Vagina (tissue), 2 donors: ENCODE measurements at regions not wholly inside any gene's neighbourhood (a gene's known extent, or its start where the extent isn't known, plus 50 kb on each side); places are given as distances from the start of the nearest gene placed in this dataset.

Source experiments
- POLR2A ChIP-seq, 2 donors: fragments of 450-650 bp; IDR thresholded peaks; one replicate each; pipeline ENCODE4 v1.6.1; 2017; ENCODE audit warnings: antibody characterized with exemption in 2 of 2, mild to moderate bottlenecking in 2 of 2, moderate library complexity in 2 of 2
- TF ChIP-seq, protein P1 (sequence below), 3 experiments: fragments of 450-650 bp in 2 of 3; fragments of 200-600 bp in 1 of 3; sonication (generic) in 1 of 3; IDR thresholded peaks; one replicate each; pipeline ENCODE4 v1.5.1; 2017 to 2019; ENCODE audit warnings: antibody characterized with exemption in 3 of 3, mild to moderate bottlenecking in 2 of 3, moderate library complexity in 2 of 3

DNA sequence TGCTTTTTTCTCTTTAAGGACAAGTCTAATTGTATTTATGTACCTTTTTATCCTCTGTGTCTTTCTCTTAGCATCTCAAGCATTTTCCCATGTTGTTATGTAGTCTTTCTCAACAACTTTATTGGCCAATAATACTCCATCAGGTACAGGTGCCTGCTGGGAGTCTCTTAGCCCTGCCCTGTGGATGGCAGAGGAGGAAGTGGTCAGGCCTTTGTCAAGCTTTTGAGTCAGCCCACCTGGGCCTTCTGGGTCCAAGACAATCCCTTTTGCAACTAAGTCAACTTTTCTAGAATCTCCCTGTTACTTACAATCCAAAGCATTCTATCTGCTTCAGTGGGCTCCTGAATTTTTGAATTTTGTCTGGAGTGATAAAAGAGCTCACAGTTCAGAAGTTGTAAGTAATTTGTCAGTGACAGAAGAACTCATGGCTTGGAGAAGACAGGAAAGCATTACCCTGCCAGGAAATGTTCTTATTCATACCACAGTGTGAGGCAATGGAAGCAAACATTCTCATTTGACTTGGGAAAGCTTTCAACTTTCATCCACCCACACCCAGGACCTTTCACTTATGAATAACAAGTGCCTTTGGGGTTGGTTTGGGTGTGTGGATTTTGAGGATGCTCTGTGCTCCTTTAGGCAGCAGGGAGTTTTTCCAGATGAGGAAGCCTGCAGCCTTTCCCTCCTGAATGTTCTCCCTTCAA lies 200.0 kb upstream of the S1PR3 start:
- TF ChIP-seq POLR2A (IDR thresholded peaks at IDR 0.05) = no peak
- TF ChIP-seq, protein P1, sequence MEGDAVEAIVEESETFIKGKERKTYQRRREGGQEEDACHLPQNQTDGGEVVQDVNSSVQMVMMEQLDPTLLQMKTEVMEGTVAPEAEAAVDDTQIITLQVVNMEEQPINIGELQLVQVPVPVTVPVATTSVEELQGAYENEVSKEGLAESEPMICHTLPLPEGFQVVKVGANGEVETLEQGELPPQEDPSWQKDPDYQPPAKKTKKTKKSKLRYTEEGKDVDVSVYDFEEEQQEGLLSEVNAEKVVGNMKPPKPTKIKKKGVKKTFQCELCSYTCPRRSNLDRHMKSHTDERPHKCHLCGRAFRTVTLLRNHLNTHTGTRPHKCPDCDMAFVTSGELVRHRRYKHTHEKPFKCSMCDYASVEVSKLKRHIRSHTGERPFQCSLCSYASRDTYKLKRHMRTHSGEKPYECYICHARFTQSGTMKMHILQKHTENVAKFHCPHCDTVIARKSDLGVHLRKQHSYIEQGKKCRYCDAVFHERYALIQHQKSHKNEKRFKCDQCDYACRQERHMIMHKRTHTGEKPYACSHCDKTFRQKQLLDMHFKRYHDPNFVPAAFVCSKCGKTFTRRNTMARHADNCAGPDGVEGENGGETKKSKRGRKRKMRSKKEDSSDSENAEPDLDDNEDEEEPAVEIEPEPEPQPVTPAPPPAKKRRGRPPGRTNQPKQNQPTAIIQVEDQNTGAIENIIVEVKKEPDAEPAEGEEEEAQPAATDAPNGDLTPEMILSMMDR (IDR thresholded peaks at IDR 0.05) = no peak
